ENCODE measurements at regions not wholly inside any gene's neighbourhood (a gene's known extent, or its start where the extent isn't known, plus 50 kb on each side); places are given as distances from the start of the nearest gene placed in this dataset.

DNA sequence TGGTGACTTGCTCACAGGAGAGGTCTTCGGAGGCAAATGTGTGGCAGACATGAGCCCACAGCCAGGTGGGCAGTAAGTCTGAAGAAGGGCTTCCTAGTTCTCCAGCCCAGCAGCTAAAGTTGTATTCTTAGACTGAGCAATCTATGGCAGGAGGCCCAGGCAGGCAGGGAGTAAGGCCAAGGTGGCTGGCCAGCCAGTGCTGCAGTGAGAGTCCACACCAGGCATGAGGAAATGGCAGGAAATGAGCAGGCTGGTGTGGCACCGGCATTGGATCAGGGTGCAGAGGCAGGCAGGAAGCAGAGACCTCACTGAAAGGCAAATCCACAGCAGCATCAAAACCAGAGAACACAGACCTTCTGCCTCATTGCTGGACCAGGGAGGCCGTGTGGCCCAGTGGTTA, 84.6 kb upstream of the PDE1C start:
- no peak for TF ChIP-seq EZH2phosphoT487 (IDR thresholded peaks at IDR 0.05; ENCODE audit: borderline replicate concordance)
- TF ChIP-seq, protein P1, sequence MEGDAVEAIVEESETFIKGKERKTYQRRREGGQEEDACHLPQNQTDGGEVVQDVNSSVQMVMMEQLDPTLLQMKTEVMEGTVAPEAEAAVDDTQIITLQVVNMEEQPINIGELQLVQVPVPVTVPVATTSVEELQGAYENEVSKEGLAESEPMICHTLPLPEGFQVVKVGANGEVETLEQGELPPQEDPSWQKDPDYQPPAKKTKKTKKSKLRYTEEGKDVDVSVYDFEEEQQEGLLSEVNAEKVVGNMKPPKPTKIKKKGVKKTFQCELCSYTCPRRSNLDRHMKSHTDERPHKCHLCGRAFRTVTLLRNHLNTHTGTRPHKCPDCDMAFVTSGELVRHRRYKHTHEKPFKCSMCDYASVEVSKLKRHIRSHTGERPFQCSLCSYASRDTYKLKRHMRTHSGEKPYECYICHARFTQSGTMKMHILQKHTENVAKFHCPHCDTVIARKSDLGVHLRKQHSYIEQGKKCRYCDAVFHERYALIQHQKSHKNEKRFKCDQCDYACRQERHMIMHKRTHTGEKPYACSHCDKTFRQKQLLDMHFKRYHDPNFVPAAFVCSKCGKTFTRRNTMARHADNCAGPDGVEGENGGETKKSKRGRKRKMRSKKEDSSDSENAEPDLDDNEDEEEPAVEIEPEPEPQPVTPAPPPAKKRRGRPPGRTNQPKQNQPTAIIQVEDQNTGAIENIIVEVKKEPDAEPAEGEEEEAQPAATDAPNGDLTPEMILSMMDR (conservative IDR thresholded peaks at IDR 0.05; ENCODE audit: low read length): no peak
- H3K79me2 ChIP-seq (ENCODE audit: insufficient read depth, low read length): no peaks in the 10 kb centered on the region
- H3K27me3 ChIP-seq (ENCODE audit: insufficient read depth, low read length, poor library complexity, severe bottlenecking): no peaks in the 10 kb centered on the region
- H3K9me2 ChIP-seq (replicated peaks; ENCODE audit: low read depth, low read length): no peaks in the 10 kb centered on the region
- no peaks in the 10 kb centered on the region for H3K9me3 ChIP-seq (ENCODE audit: insufficient read depth, low read depth, low read length)
- no peak overlapping the region for H3K9ac ChIP-seq (ENCODE audit: low read depth, low read length, poor library complexity, severe bottlenecking)
- no peaks in the 10 kb centered on the region for H3K4me1 ChIP-seq (ENCODE audit: insufficient read depth, low read length, poor library complexity, severe bottlenecking)
- H3K36me3 ChIP-seq (ENCODE audit: insufficient read depth, low read length): no peaks in the 10 kb centered on the region
- H3K4me2 ChIP-seq (ENCODE audit: low read depth, low read length, poor library complexity, severe bottlenecking): no peak overlapping the region
- H4K20me1 ChIP-seq (ENCODE audit: insufficient read depth, low read length, poor library complexity, severe bottlenecking): no peaks in the 10 kb centered on the region
- H2AFZ ChIP-seq (ENCODE audit: low read length): no peak overlapping the region
- no peaks in the 10 kb centered on the region for H3F3A ChIP-seq (ENCODE audit: low read depth)
- H3K4me3 ChIP-seq (ENCODE audit: low read length, poor library complexity, severe bottlenecking): no peak overlapping the region

DNA sequence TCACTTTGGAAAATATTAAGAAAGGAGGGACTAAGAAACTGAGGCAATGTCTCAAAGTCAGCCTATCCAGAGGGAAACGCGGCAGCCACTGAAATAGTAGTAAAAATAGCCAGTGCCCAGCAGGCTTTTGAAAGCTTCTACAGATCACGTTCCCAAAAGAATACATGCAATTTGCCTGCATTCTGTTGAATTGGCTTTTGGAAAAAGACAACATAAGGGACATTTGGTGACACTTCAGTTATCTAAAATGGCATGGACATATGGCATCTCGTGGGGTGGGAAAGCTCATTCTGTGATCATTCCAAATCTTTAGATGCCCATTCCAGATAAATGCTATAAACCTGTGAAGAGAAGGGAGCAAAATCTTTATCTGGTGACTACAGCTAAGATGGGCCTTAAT, 82.8 kb upstream of the PDE1C start:
- Histone ChIP-seq H3K36me3 (ENCODE audit: insufficient read depth, low read length) (no peaks in the 10 kb centered on the region), H3K4me1 (ENCODE audit: insufficient read depth, low read length, poor library complexity, severe bottlenecking) (no peaks in the 10 kb centered on the region), H3K27me3 (ENCODE audit: insufficient read depth, low read length, poor library complexity, severe bottlenecking) (no peaks in the 10 kb centered on the region), H3K4me3 (ENCODE audit: low read length, poor library complexity, severe bottlenecking) (no peak overlapping the region), H3F3A (ENCODE audit: low read depth) (no peaks in the 10 kb centered on the region), H4K20me1 (ENCODE audit: insufficient read depth, low read length, poor library complexity, severe bottlenecking) (no peaks in the 10 kb centered on the region), H3K9me3 (ENCODE audit: insufficient read depth, low read depth, low read length) (no peaks in the 10 kb centered on the region), H3K9ac (ENCODE audit: low read depth, low read length, poor library complexity, severe bottlenecking) (no peak overlapping the region), H3K79me2 (ENCODE audit: insufficient read depth, low read length) (no peaks in the 10 kb centered on the region), H3K4me2 (ENCODE audit: low read depth, low read length, poor library complexity, severe bottlenecking) (no peak overlapping the region), H3K9me2 (replicated peaks; ENCODE audit: low read depth, low read length) (no peaks in the 10 kb centered on the region), H2AFZ (ENCODE audit: low read length) (no peak overlapping the region)
- TF ChIP-seq, protein P1 (conservative IDR thresholded peaks at IDR 0.05; ENCODE audit: low read length): no peak
- no peak for TF ChIP-seq EZH2phosphoT487 (IDR thresholded peaks at IDR 0.05; ENCODE audit: borderline replicate concordance)

DNA sequence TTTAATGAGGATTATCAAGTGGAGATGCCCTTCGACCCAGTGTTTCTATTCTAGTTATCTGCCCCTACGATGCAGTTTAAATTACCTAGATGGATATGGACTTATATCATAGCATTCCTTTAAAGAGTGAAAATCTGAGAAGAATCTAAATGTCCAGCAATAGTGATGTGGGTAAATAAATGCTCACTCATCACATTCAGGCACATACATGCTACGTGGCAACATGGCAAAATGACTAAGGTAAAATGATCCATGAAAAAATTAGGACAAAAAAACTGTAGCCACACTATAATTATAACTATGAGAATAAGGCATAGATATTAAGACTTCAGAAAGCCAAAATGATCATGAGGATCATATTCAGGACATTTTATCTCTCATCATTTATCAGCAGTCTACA, 82.4 kb upstream of the PDE1C start:
- Histone ChIP-seq H3F3A (ENCODE audit: low read depth) (no peaks in the 10 kb centered on the region), H3K27me3 (ENCODE audit: insufficient read depth, low read length, poor library complexity, severe bottlenecking) (no peaks in the 10 kb centered on the region), H3K9me2 (replicated peaks; ENCODE audit: low read depth, low read length) (no peaks in the 10 kb centered on the region), H3K9ac (ENCODE audit: low read depth, low read length, poor library complexity, severe bottlenecking) (no peak overlapping the region), H3K79me2 (ENCODE audit: insufficient read depth, low read length) (no peaks in the 10 kb centered on the region), H3K9me3 (ENCODE audit: insufficient read depth, low read depth, low read length) (no peaks in the 10 kb centered on the region), H3K4me1 (ENCODE audit: insufficient read depth, low read length, poor library complexity, severe bottlenecking) (no peaks in the 10 kb centered on the region), H3K36me3 (ENCODE audit: insufficient read depth, low read length) (no peaks in the 10 kb centered on the region), H4K20me1 (ENCODE audit: insufficient read depth, low read length, poor library complexity, severe bottlenecking) (no peaks in the 10 kb centered on the region), H3K4me2 (ENCODE audit: low read depth, low read length, poor library complexity, severe bottlenecking) (no peak overlapping the region), H3K4me3 (ENCODE audit: low read length, poor library complexity, severe bottlenecking) (no peak overlapping the region), H2AFZ (ENCODE audit: low read length) (no peak overlapping the region)
- TF ChIP-seq, protein P1 (conservative IDR thresholded peaks at IDR 0.05; ENCODE audit: low read length): no peak
- no peak for TF ChIP-seq EZH2phosphoT487 (IDR thresholded peaks at IDR 0.05; ENCODE audit: borderline replicate concordance)

Measured in Loucy (cell line).